ENCODE measurements at regions not wholly inside any gene's neighbourhood (a gene's known extent, or its start where the extent isn't known, plus 50 kb on each side); places are given as distances from the start of the nearest gene placed in this dataset.

DNA sequence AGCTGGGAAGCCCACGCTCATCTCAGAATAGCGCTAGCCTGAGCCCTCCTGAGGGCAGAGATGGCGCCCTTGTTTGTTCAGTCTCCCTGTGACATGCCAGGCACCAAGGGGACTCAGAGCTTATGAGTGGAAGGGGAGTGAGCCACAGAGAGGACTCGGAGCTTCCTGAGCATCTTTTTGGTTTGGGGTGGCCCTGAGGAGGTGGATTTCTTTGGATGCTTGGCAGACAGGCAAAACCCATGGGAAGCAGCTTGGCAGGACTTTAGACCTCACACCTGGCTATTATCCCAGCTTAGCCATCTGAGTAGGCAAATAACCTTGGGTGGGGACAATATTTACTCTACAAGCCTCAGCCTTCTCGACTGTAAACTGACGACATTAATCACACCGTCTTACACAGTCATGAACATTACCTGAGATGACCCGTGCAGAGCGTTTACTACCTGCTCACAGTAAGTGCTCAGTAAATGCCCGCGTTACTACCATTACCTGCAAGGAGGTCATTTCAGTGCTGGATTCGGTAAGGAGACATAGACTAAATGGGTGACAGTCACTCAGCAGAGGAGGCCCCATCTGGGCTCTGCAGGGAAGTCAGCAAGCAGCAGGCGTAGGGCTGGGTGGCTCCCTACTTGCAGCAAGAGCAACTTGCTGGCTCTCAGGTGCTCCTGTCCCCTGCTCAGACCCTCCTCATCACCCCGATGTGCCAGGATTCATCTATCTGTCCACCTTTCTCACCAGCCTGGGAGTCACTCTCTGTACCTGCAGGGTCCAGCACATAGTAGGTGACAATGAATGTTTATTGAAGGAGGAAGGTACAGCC is 54.9 kb downstream of the KLHDC7A start:
- peak; percentile 54 for DNase-seq

GRCh38 chr1:18536356-18536755 is 55.6 kb downstream of the KLHDC7A start:
- no peak for DNase-seq

DNA sequence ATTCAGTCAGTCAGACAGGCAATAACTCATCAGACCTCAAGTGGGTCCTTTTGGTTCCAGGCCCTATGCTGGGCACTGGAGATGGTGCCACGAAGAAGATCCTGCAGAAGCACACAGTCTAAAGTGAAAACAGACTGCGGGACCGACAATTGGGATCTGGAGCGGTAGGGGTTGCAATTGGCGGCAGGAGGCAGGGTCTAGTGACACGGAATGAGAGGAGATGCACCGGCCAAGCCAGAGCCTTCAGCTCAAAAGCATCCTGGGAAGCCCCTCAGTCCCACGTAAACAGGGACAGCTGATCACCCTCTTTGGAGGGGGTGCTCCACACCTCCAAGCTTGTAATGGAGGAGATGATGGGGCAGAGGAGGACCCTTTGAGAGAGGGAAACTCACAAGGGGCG is 56.2 kb downstream of the KLHDC7A start:
- DNase-seq, result no peak

DNA sequence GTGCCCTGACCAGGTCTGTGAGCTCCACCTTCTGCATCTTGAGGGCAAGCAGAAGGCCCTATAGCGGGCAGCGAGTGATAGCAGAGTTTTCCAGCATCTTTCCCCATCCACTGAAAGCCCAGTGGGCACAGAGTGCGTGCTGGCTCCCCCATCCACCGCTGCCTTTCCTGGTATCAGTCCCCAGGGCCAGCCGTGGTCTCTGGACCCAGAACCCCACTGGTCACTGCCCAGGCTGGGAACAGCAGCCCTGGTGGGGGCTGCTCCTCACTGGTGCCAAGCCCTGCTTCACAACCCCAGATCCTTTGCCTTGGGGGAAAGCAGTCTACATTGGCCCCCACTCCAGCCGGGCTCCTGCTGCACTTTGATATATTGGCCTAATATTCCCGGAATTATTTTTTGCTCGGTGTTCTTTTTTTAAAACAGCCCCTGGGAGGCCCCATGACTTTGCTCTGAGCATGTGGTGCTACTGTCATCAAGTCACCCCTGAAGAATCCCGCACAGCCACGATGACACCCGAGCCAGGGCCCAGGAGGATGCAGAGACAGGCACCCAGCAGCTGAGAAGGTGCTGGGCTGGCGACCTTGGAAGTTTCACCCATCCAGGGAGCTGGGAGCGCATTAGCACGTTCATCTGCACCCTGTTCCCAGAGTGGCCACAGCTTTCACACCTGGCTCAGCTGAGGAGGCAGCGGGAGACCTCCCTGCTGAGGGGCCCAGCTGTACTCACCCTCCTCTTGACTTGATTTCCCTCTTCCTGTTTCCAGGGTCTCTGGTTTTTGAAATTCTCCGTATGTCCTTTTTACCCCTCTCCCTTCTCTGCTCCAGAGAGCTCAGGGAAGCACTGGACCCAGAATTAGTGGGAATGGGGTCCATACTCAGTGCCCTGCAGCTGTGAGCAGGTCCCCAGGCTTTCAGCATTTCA is 56.9 kb downstream of the KLHDC7A start:
- no peak for DNase-seq

DNA sequence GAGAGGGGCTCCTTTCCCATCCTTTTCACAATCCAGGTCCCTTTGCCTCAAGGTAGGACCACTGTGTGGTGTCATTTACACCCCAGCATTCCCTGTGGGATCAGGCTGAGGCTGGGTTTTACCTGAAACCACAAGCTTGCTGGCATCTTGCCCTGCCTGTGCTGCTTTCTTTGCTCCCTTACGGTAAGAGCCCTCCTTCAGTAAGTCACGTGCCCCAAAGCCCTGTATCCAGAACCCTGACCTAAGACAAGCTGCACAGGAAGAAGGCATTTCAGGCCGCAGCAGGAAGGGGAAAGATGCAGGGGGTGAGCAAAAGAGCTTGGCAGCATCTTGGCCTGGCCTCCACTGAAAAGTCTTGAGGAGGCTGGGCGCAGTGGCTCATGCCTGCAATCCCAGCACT is 58.4 kb downstream of the KLHDC7A start:
- DNase-seq, result peak; percentile 33

GRCh38 chr1:18540136-18540765 is 59.5 kb downstream of the KLHDC7A start:
- no peak for DNase-seq

GRCh38 chr1:18541046-18541795 is 60.5 kb downstream of the KLHDC7A start:
- no peak for DNase-seq

GRCh38 chr1:18542351-18542750 is 61.6 kb downstream of the KLHDC7A start:
- no peak for DNase-seq

DNA sequence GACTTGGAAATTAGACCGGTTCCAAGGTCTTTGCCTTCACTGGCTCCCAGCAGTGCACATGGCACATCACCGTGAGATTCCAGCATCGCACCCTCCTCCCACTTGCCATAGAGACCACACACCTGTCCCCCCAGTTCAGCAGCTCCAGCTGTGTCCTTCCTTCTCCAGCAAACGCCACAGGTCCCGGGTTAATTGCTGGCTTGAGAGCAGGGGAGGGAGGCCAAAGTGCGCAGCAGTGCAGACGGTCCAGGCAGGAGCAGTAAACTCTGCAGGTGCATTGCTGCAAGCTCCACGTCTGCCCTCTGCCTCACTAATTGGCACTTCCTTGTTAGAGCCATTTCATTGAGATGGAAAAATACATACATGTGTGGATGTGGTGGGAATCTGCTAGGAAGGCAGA is 65.3 kb downstream of the KLHDC7A start:
- DNase-seq, result no peak

- no peak for DNase-seq
Observed at GRCh38 chr1:18547460-18547859, 66.7 kb downstream of the KLHDC7A start.

DNA sequence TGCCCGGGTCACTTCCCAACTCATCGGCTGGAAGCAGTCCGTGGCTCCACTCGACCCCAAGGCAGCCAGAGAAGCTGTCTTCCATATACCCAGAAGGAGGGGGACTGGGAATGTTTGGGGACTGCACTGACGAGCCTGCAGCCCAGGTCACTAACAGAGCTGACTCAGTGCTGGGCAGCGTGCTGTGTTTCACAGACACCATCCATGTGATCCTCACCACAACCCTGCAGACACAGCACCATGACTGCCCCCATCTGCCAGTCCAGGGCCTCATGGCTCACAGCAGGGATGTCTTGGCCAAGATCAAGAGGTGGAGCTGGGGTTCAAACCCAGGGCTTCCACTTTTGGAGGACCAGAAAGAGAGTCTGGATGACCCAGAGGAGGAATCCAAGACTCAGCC is 67.9 kb downstream of the KLHDC7A start:
- DNase-seq, result no peak

- no peak for DNase-seq
Observed at GRCh38 chr1:18549106-18549505, 68.4 kb downstream of the KLHDC7A start.

DNA sequence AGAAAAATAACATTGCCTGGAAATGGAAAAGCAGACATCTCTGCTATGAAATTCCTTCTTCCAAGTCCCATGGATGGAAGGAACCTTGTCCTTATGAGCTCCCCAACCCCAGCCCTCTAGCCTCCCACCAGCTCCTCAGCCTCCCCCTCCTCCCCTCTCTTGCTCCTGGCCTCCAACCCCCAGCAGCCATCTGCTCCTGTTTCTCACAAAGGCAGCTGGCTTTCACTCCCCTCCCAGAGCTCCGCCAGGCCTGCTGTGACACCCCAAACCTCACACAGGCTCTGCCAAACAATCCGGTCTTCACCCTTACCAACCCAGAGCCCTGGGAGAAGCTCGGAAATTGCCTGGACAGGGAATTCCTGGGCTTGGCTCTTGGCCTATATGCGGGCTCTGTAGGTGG is 69.2 kb downstream of the KLHDC7A start:
- DNase-seq, result no peak

DNA sequence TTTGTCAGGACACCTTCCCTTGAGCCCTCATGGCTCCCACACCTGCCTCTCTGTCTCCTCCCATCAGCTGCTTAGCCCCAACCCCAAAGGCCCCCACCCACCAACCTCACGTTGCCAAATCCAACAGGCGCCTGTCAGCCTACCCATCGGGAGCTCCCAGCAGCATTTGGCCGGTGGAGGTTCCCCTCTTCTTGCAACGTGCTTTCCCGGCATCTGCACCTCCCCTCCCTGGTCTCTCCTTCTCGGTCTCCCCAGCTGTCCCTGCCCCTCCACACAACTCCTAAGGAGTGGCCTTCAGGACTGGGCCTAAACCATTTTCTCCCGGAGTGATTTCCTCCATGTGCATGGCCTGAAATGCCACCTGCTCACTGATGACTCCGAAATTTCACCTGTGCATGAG is 71.9 kb downstream of the KLHDC7A start:
- no peak for DNase-seq

GRCh38 chr1:18553388-18553787 is 72.7 kb downstream of the KLHDC7A start:
- DNase-seq, result no peak

DNA sequence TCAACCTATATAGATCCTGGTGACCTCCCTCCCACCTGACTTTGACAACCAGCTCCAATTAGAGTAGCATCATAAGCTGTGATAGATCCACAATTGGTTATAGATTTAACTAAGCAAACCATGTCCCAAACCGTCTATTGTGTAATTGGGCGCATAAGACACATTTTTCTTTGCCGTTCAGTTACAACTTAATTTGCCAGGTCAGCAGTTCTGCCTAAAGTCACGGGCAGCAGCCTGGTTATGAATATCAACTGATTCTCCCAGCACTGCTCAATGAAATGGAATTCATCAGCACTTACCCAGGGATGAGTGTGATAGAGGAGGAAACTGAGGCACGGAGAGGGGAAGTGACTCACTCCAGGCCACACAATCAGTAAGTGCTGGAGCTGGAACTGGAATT is 73.4 kb downstream of the KLHDC7A start:
- DNase-seq, result no peak

- no peak for DNase-seq
Observed at GRCh38 chr1:18554597-18554996, 73.9 kb downstream of the KLHDC7A start.

DNA sequence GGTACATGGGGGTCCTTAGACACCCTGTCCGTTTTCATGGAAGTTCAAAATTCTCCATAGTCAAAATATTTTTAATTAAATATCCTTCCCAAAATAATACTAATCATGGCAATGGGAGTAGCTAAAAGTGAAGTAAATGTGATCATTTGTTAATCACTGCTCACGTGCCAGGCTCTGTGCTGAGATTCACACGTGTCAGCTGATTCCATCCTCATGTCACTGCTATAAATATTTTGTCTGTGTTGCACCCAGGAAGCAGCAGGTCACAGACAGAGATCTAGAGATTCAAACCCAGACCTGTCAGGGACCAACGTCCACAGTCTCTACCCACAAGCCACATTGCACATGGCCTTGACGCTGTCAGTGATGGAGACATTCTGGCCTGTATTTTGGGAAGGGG is 74.3 kb downstream of the KLHDC7A start:
- DNase-seq, result no peak

- DNase-seq, result no peak
Observed at GRCh38 chr1:18556364-18556763, 74.3 kb upstream of the PAX7 start.

GRCh38 chr1:18557621-18558465 is 72.8 kb upstream of the PAX7 start:
- peak; percentile 63 for DNase-seq

DNA sequence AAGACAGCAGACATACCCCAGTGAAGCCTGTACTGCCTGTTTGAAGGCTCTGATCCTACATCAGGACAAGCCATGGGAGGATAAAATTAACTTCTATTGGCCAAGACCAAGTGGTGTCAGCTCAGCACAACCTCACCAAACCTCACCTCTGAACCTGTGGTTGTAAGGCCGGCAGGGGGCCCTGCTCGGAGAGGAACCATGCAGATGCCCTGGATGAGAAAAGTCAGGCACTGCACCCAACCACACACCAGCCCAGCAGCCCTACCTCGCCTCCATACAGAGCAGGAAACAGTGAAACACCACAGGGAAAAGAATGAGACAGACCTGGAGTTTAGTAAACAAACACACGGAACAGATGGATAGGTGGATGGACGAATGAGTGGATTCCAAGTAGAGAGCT is 70.0 kb upstream of the PAX7 start:
- no peak for DNase-seq

- DNase-seq, result no peak
Observed at GRCh38 chr1:18561967-18562366, 68.7 kb upstream of the PAX7 start.

Data from NCI-H1436 (cell line).